H9 (cell line): ENCODE measurements at regions not wholly inside any gene's neighbourhood (a gene's known extent, or its start where the extent isn't known, plus 50 kb on each side); places are given as distances from the start of the nearest gene placed in this dataset.

ENCODE experiments used
- DNase-seq: peaks from one replicate; pipeline ENCODE4 v3.0.0-alpha.2; 2017
- H2AFZ ChIP-seq: one replicate; pipeline ENCODE4 v1.6.1; 2013; ENCODE audit warnings: mild to moderate bottlenecking, low read length, control low read depth, moderate library complexity
- H2AK5ac ChIP-seq: 2 replicates; pipeline ENCODE4 v1.6.1; 2013; ENCODE audit warnings: low read length, control low read depth, mixed read lengths; ENCODE audit not compliant: insufficient read length
- H2BK120ac ChIP-seq: one replicate; pipeline ENCODE4 v1.6.1; 2013; ENCODE audit warnings: low read depth, mild to moderate bottlenecking, low read length, control low read depth, inconsistent platforms; ENCODE audit not compliant: poor library complexity, severe bottlenecking
- H2BK12ac ChIP-seq: 2 replicates; pipeline ENCODE4 v1.6.1; 2013; ENCODE audit warnings: low read length, control low read depth, mixed read lengths, low read depth; ENCODE audit not compliant: insufficient read length
- H2BK15ac ChIP-seq: 2 replicates; pipeline ENCODE4 v1.6.1; 2013; ENCODE audit warnings: low read depth, low read length, control low read depth
- H2BK20ac ChIP-seq: one replicate; pipeline ENCODE4 v1.6.1; 2013; ENCODE audit warnings: low read depth, mild to moderate bottlenecking, low read length, control low read depth, inconsistent platforms; ENCODE audit not compliant: poor library complexity, severe bottlenecking
- H2BK5ac ChIP-seq: 2 replicates; pipeline ENCODE4 v1.6.1; 2013; ENCODE audit warnings: low read length, control low read depth, mixed read lengths; ENCODE audit not compliant: insufficient read length
- H3K14ac ChIP-seq: 2 replicates; pipeline ENCODE4 v1.6.1; 2013; ENCODE audit warnings: low read length, control low read depth; ENCODE audit not compliant: insufficient read depth
- H3K18ac ChIP-seq: 2 replicates; pipeline ENCODE4 v1.6.1; 2013; ENCODE audit warnings: low read depth, mild to moderate bottlenecking, mixed read lengths, low read length, control low read depth; ENCODE audit not compliant: insufficient read length
- H3K23ac ChIP-seq: 2 replicates; pipeline ENCODE4 v1.6.1; 2013; ENCODE audit warnings: low read length, control low read depth, mixed read lengths, low read depth; ENCODE audit not compliant: insufficient read length
- H3K23me2 ChIP-seq: 2 replicates; pipeline ENCODE4 v1.6.1; 2013; ENCODE audit warnings: low read depth, mild to moderate bottlenecking, mixed read lengths, low read length, control low read depth; ENCODE audit not compliant: insufficient read length, poor library complexity, severe bottlenecking
- H3K27ac ChIP-seq: 2 replicates; pipeline ENCODE4 v1.5.1; 2013; ENCODE audit warnings: low read length, control low read depth, mixed read lengths, low read depth; ENCODE audit not compliant: insufficient read length
- H3K27me3 ChIP-seq: 2 replicates; pipeline ENCODE4 v1.6.1; 2013; ENCODE audit warnings: low read length, control low read depth, inconsistent platforms; ENCODE audit not compliant: insufficient read depth
- H3K4ac ChIP-seq: 2 replicates; pipeline ENCODE4 v1.6.1; 2013; ENCODE audit warnings: low read depth, mild to moderate bottlenecking, control low read depth, inconsistent platforms, low read length, moderate library complexity
- H3K4me1 ChIP-seq: 2 replicates; pipeline ENCODE4 v1.6.1; 2013; ENCODE audit warnings: low read length, control low read depth, inconsistent platforms; ENCODE audit not compliant: insufficient read depth
- H3K4me2 ChIP-seq: 2 replicates; pipeline ENCODE4 v1.6.1; 2013; ENCODE audit warnings: low read length, control low read depth, mixed read lengths; ENCODE audit not compliant: insufficient read length, insufficient read depth
- H3K56ac ChIP-seq: 2 replicates; pipeline ENCODE4 v1.6.1; 2013; ENCODE audit warnings: low read depth, mild to moderate bottlenecking, mixed read lengths, low read length, control low read depth; ENCODE audit not compliant: insufficient read length
- H3K79me1 ChIP-seq: 2 replicates; pipeline ENCODE4 v1.6.1; 2013; ENCODE audit warnings: low read depth, mild to moderate bottlenecking, moderate library complexity, low read length, control low read depth, inconsistent platforms; ENCODE audit not compliant: insufficient read depth, poor library complexity, severe bottlenecking
- H3K79me2 ChIP-seq: 2 replicates; pipeline ENCODE4 v1.6.1; 2013; ENCODE audit warnings: low read length, control low read depth, inconsistent platforms; ENCODE audit not compliant: insufficient read depth
- H3K9ac ChIP-seq: 2 replicates; pipeline ENCODE4 v1.6.1; 2013; ENCODE audit warnings: low read length, control low read depth, mixed read lengths; ENCODE audit not compliant: insufficient read length; ENCODE audit errors: extremely low read depth
- H3K9me3 ChIP-seq: one replicate; pipeline ENCODE4 v1.6.1; 2013; ENCODE audit warnings: low read depth, low read length, inconsistent platforms; ENCODE audit not compliant: control insufficient read depth
- H3T11ph ChIP-seq: one replicate; pipeline ENCODE4 v1.6.1; 2013; ENCODE audit warnings: mild to moderate bottlenecking, low read length, control low read depth, inconsistent platforms
- H4K20me1 ChIP-seq: one replicate; pipeline ENCODE4 v1.6.1; 2013; ENCODE audit not compliant: control insufficient read depth, insufficient read length, insufficient read depth
- H4K5ac ChIP-seq: 2 replicates; pipeline ENCODE4 v1.6.1; 2013; ENCODE audit warnings: low read depth, mild to moderate bottlenecking, mixed read lengths, low read length, control low read depth; ENCODE audit not compliant: insufficient read length
- H4K8ac ChIP-seq: replicated peaks from 2 replicates; pipeline ENCODE4 v1.6.1; 2013; ENCODE audit warnings: low read length, control low read depth, mixed read lengths, low read depth; ENCODE audit not compliant: insufficient read length
- H4K91ac ChIP-seq: 2 replicates; pipeline ENCODE4 v1.6.1; 2013; ENCODE audit warnings: low read depth, mild to moderate bottlenecking, moderate library complexity, mixed read lengths, low read length, control low read depth; ENCODE audit not compliant: insufficient read length
- H3K27ac Mint-ChIP-seq, 3 experiments: 2 replicates in 2 of 3; 3 replicates in 1 of 3; pipeline ENCODE4 v1.8.0; 2020 to 2021; ENCODE audit warnings: mixed read lengths in 3 of 3, mild to moderate bottlenecking in 1 of 3, moderate library complexity in 1 of 3
- H3K27me3 Mint-ChIP-seq: 2 replicates; pipeline ENCODE4 v1.8.0; 2021; ENCODE audit warnings: low read depth, mild to moderate bottlenecking, moderate library complexity, mixed read lengths
- H3K36me3 Mint-ChIP-seq, 3 experiments: 2 replicates in 2 of 3; 3 replicates in 1 of 3; pipeline ENCODE4 v1.8.0; 2020 to 2021; ENCODE audit warnings: low read depth in 3 of 3, mixed read lengths in 3 of 3; ENCODE audit not compliant: insufficient read depth in 1 of 3
- H3K4me1 Mint-ChIP-seq, 2 experiments: 2 replicates each; pipeline ENCODE4 v1.8.0; 2020; ENCODE audit warnings: mixed read lengths in 2 of 2
- H3K4me3 Mint-ChIP-seq, 2 experiments: 2 replicates in 1 of 2; 3 replicates in 1 of 2; pipeline ENCODE4 v1.8.0; 2020 to 2021; ENCODE audit warnings: mild to moderate bottlenecking in 2 of 2, mixed read lengths in 2 of 2, moderate library complexity in 1 of 2
- H3K9me3 Mint-ChIP-seq, 2 experiments: 2 replicates in 1 of 2; 3 replicates in 1 of 2; pipeline ENCODE4 v1.8.0; 2020; ENCODE audit warnings: mild to moderate bottlenecking in 2 of 2, mixed read lengths in 2 of 2, moderate library complexity in 1 of 2
- CTCF ChIP-seq: fragments of 200-600 bp; sonication (generic); conservative IDR thresholded peaks from 3 replicates; pipeline ENCODE4 v1.8.0; 2021; ENCODE audit warnings: antibody characterized with exemption, mild to moderate bottlenecking
- WGBS: extraction: QIAGEN DNeasy Blood & Tissue Kit; methylation state at CpG from one replicate; pipeline ENCODE4 v1.1.7; 2013; ENCODE audit warnings: missing lambda C conversion rate, low lambda C conversion rate, mixed read lengths; ENCODE audit not compliant: insufficient read length; ENCODE audit errors: extremely low coverage; 5-methylcytosine and 5-hydroxymethylcytosine counted together

DNA sequence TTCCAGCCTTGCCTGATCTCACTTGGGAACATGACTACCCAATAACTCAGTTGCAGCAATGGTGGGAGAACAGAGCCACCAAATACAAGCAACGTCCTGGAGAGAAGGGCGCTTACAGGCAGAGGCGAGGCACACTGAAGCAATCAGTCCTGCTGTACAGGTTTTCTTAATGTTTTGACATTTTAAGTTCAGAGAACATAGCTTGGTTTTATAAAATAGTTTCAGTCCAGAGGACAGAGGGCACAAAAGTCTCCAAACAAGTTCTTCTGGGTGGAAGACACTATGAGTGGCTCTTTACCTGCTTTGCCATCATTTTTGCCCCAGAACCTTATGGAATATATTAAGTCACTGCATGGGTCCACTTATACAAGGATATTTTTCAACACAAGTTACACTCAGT, 103.4 kb upstream of the KCNG1 start:
- Histone ChIP-seq H3K4ac (no peak overlapping the region), H3K9me3 (no peaks in the 10 kb centered on the region), H4K8ac (no peak overlapping the region), H3K23ac (no peak overlapping the region), H2BK15ac (no peak overlapping the region), H2AFZ (no peak overlapping the region), H3K4me2 (no peak overlapping the region), H4K5ac (no peak overlapping the region), H3T11ph (no peak overlapping the region), H2BK20ac (no peak overlapping the region), H4K20me1 (no peaks in the 10 kb centered on the region), H4K91ac (no peak overlapping the region), H3K18ac (no peak overlapping the region), H3K27me3 (no peaks in the 10 kb centered on the region), H3K79me2 (no peaks in the 10 kb centered on the region), H2BK5ac (no peak overlapping the region), H3K23me2 (no peaks in the 10 kb centered on the region), H3K9ac (no peak overlapping the region), H3K27ac (no peak overlapping the region), H2BK120ac (no peak overlapping the region), H3K56ac (no peak overlapping the region), H3K4me1 (peaks cover 2% of the 10 kb centered on the region; the same call in 1 of the 2 replicates), H2AK5ac (no peak overlapping the region), H3K14ac (no peak overlapping the region), H2BK12ac (no peak overlapping the region), H3K79me1 (no peaks in the 10 kb centered on the region)
- no peak overlapping the region for H3K27ac Mint-ChIP-seq
- WGBS: no CpG with 5 or more reads among the region's 3 CpGs
- peaks cover 16 to 25% of the 10 kb centered on the region in 2 experiments for H3K4me1 Mint-ChIP-seq
- H3K36me3 Mint-ChIP-seq: no peaks in the 10 kb centered on the region
- no peak for TF ChIP-seq CTCF
- H3K9me3 Mint-ChIP-seq: no peaks in the 10 kb centered on the region; a peak in 1 of 5 replicates
- peaks cover 4% of the 10 kb centered on the region; the same call in 1 of the 2 replicates for H3K27me3 Mint-ChIP-seq
- H3K4me3 Mint-ChIP-seq: no peak overlapping the region
- DNase-seq: no peak
